MM.1S (cell line): ENCODE measurements at regions not wholly inside any gene's neighbourhood (a gene's known extent, or its start where the extent isn't known, plus 50 kb on each side); places are given as distances from the start of the nearest gene placed in this dataset.

Experiments
- DNase-seq: peaks from one replicate; pipeline ENCODE4 v3.0.0-alpha.2; 2015
- H2AFZ ChIP-seq: fragments of 300-600 bp; sonication (generic); 2 replicates; pipeline ENCODE4 v1.6.0; 2016; ENCODE audit warnings: antibody characterized with exemption, low read length
- H3F3A ChIP-seq: fragments of 300-600 bp; sonication (generic); 2 replicates; pipeline ENCODE4 v1.6.1; 2016; ENCODE audit warnings: mild to moderate bottlenecking, antibody characterized with exemption, low read length, moderate library complexity, mixed read lengths; ENCODE audit not compliant: insufficient read depth
- H3K27ac ChIP-seq: fragments of 300-600 bp; sonication (generic); 2 replicates; pipeline ENCODE4 v1.5.1; 2016; ENCODE audit warnings: mild to moderate bottlenecking, low read length
- H3K27me3 ChIP-seq: fragments of 300-600 bp; sonication (generic); replicated peaks from 2 replicates; pipeline ENCODE4 v1.6.0; 2016; ENCODE audit warnings: low read length; ENCODE audit not compliant: insufficient read depth
- H3K36me3 ChIP-seq: fragments of 300-600 bp; sonication (generic); replicated peaks from 2 replicates; pipeline ENCODE4 v1.6.1; 2016; ENCODE audit warnings: mild to moderate bottlenecking, low read length, mixed read lengths; ENCODE audit not compliant: insufficient read depth
- H3K4me1 ChIP-seq: fragments of 300-600 bp; sonication (generic); 2 replicates; pipeline ENCODE4 v1.6.1; 2016; ENCODE audit warnings: low read length, mixed read lengths
- H3K4me2 ChIP-seq: fragments of 300-600 bp; sonication (generic); 2 replicates; pipeline ENCODE4 v1.6.0; 2016; ENCODE audit warnings: low read depth, low read length
- H3K4me3 ChIP-seq: fragments of 300-600 bp; sonication (generic); 2 replicates; pipeline ENCODE4 v1.5.1; 2016; ENCODE audit warnings: low read length, mixed read lengths
- H3K79me2 ChIP-seq: fragments of 300-600 bp; sonication (generic); 2 replicates; pipeline ENCODE4 v1.6.1; 2016; ENCODE audit warnings: mixed run types, low read length, mixed read lengths
- H3K9ac ChIP-seq: fragments of 300-600 bp; sonication (generic); 2 replicates; pipeline ENCODE4 v1.6.1; 2016; ENCODE audit warnings: low read length, mixed read lengths
- H3K9me2 ChIP-seq: fragments of 300-600 bp; sonication (generic); replicated peaks from 2 replicates; pipeline ENCODE4 v1.6.1; 2016; ENCODE audit warnings: mild to moderate bottlenecking, low read length, mixed read lengths; ENCODE audit not compliant: insufficient read depth
- H3K9me3 ChIP-seq: fragments of 300-600 bp; sonication (generic); replicated peaks from 2 replicates; pipeline ENCODE4 v1.6.1; 2016; ENCODE audit warnings: mild to moderate bottlenecking, low read length, mixed read lengths; ENCODE audit not compliant: insufficient read depth
- H4K20me1 ChIP-seq: fragments of 300-600 bp; sonication (generic); 2 replicates; pipeline ENCODE4 v1.6.1; 2016; ENCODE audit warnings: mild to moderate bottlenecking, low read length, moderate library complexity, mixed read lengths; ENCODE audit not compliant: insufficient read depth
- EZH2 ChIP-seq: fragments of 300-600 bp; sonication (generic); optimal IDR thresholded peaks from 2 replicates; pipeline ENCODE3; 2017; ENCODE audit warnings: low read depth, mild to moderate bottlenecking, antibody characterized with exemption, low read length, mixed read lengths
- EZH2phosphoT487 ChIP-seq: fragments of 300-600 bp; sonication (generic); IDR thresholded peaks from 2 replicates; pipeline ENCODE4 v1.6.1; 2018; ENCODE audit warnings: antibody characterized with exemption, low read length
- TF ChIP-seq, protein P1 (sequence below): fragments of 300-600 bp; sonication (generic); IDR thresholded peaks from 2 replicates; pipeline ENCODE4 v1.5.1; 2016; ENCODE audit warnings: antibody characterized with exemption, low read length, mixed read lengths

- no peaks in the 10 kb centered on the region for H3K27me3 ChIP-seq
- no peaks in the 10 kb centered on the region for H3F3A ChIP-seq
- H3K4me1 ChIP-seq = no peaks in the 10 kb centered on the region
- TF ChIP-seq, protein P1, sequence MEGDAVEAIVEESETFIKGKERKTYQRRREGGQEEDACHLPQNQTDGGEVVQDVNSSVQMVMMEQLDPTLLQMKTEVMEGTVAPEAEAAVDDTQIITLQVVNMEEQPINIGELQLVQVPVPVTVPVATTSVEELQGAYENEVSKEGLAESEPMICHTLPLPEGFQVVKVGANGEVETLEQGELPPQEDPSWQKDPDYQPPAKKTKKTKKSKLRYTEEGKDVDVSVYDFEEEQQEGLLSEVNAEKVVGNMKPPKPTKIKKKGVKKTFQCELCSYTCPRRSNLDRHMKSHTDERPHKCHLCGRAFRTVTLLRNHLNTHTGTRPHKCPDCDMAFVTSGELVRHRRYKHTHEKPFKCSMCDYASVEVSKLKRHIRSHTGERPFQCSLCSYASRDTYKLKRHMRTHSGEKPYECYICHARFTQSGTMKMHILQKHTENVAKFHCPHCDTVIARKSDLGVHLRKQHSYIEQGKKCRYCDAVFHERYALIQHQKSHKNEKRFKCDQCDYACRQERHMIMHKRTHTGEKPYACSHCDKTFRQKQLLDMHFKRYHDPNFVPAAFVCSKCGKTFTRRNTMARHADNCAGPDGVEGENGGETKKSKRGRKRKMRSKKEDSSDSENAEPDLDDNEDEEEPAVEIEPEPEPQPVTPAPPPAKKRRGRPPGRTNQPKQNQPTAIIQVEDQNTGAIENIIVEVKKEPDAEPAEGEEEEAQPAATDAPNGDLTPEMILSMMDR = no peak
- no peak for TF ChIP-seq EZH2
- H3K27ac ChIP-seq = no peak overlapping the region
- H3K4me3 ChIP-seq = no peak overlapping the region
- H3K4me2 ChIP-seq = no peak overlapping the region
- DNase-seq = no peak
- H3K9me3 ChIP-seq = no peaks in the 10 kb centered on the region
- H2AFZ ChIP-seq = no peak overlapping the region
- H3K36me3 ChIP-seq = no peaks in the 10 kb centered on the region
- no peaks in the 10 kb centered on the region for H4K20me1 ChIP-seq
- no peak overlapping the region for H3K9ac ChIP-seq
- H3K9me2 ChIP-seq = no peaks in the 10 kb centered on the region
- no peaks in the 10 kb centered on the region for H3K79me2 ChIP-seq
Observed at GRCh38 chr12:107469011-107469410, 216.6 kb upstream of the PWP1 start.

- TF ChIP-seq, protein P1 = no peak
- TF ChIP-seq EZH2 (no peak), EZH2phosphoT487 (no peak)
- H2AFZ ChIP-seq = no peak overlapping the region
- H3K27me3 ChIP-seq = no peaks in the 10 kb centered on the region
- no peaks in the 10 kb centered on the region for H4K20me1 ChIP-seq
- H3K9me3 ChIP-seq = no peaks in the 10 kb centered on the region
- no peak overlapping the region for H3K27ac ChIP-seq
- no peak for DNase-seq
- H3F3A ChIP-seq = no peaks in the 10 kb centered on the region
- H3K79me2 ChIP-seq = no peaks in the 10 kb centered on the region
- no peaks in the 10 kb centered on the region for H3K9me2 ChIP-seq
- no peak overlapping the region for H3K4me2 ChIP-seq
- no peaks in the 10 kb centered on the region for H3K36me3 ChIP-seq
- H3K4me1 ChIP-seq = no peaks in the 10 kb centered on the region
- H3K4me3 ChIP-seq = no peak overlapping the region
- no peak overlapping the region for H3K9ac ChIP-seq
Observed at GRCh38 chr12:107470645-107471044, 215.0 kb upstream of the PWP1 start.

GRCh38 chr12:107472308-107472707 is 213.3 kb upstream of the PWP1 start:
- no peak for TF ChIP-seq EZH2phosphoT487
- no peak for TF ChIP-seq EZH2
- TF ChIP-seq, protein P1 = no peak
- H3K4me2 ChIP-seq = no peak overlapping the region
- no peak for DNase-seq
- H3K4me1 ChIP-seq = no peaks in the 10 kb centered on the region
- no peaks in the 10 kb centered on the region for H3K79me2 ChIP-seq
- no peaks in the 10 kb centered on the region for H3K9me2 ChIP-seq
- H3K9ac ChIP-seq = no peak overlapping the region
- H3K9me3 ChIP-seq = no peaks in the 10 kb centered on the region
- no peaks in the 10 kb centered on the region for H4K20me1 ChIP-seq
- H2AFZ ChIP-seq = no peak overlapping the region
- no peaks in the 10 kb centered on the region for H3K27me3 ChIP-seq
- H3K4me3 ChIP-seq = no peak overlapping the region
- no peaks in the 10 kb centered on the region for H3K36me3 ChIP-seq
- H3F3A ChIP-seq = no peaks in the 10 kb centered on the region
- no peak overlapping the region for H3K27ac ChIP-seq
